HepG2 (cell line): ENCODE measurements at regions not wholly inside any gene's neighbourhood (a gene's known extent, or its start where the extent isn't known, plus 50 kb on each side); places are given as distances from the start of the nearest gene placed in this dataset.

Source experiments
- CBFB ChIP-seq: sonication (generic); formaldehyde crosslinking; IDR thresholded peaks from 2 replicates; pipeline ENCODE4 v1.4.0; 2020; ENCODE audit warnings: missing genetic modification reagents
- CEBPB ChIP-seq: IDR thresholded peaks from 2 replicates; pipeline ENCODE4 v1.6.1; 2011; ENCODE audit warnings: low read depth, low read length, improper control_type of control experiment, borderline replicate concordance
- CEBPG ChIP-seq: IDR thresholded peaks from 2 replicates; pipeline ENCODE4 v1.6.1; 2016
- FLYWCH1 ChIP-seq: sonication (generic); formaldehyde crosslinking; IDR thresholded peaks from 2 replicates; pipeline ENCODE4 v1.8.1; 2023; ENCODE audit warnings: mild to moderate bottlenecking, missing genetic modification reagents
- GATAD1 ChIP-seq: IDR thresholded peaks from 2 replicates; pipeline ENCODE4 v1.6.1; 2016; ENCODE audit warnings: missing genetic modification reagents, missing compliant biosample characterization
- IRF9 ChIP-seq: sonication (generic); formaldehyde crosslinking; IDR thresholded peaks from 2 replicates; pipeline ENCODE4 v1.8.0; 2022; ENCODE audit warnings: missing genetic modification reagents, mild to moderate bottlenecking, borderline replicate concordance
- KDM6A ChIP-seq: IDR thresholded peaks from 2 replicates; pipeline ENCODE4 v1.6.1; 2016; ENCODE audit warnings: low read depth
- NFE2 ChIP-seq: sonication (generic); formaldehyde crosslinking; IDR thresholded peaks from 2 replicates; pipeline ENCODE4 v1.4.0; 2020; ENCODE audit warnings: missing genetic modification reagents
- PPARG ChIP-seq: conservative IDR thresholded peaks from 2 replicates; pipeline ENCODE4 v1.6.1; 2016; ENCODE audit warnings: missing biosample characterization, missing genetic modification reagents
- SIX1 ChIP-seq: sonication (generic); formaldehyde crosslinking; IDR thresholded peaks from 2 replicates; pipeline ENCODE4 v1.4.0; 2020; ENCODE audit warnings: missing genetic modification reagents, borderline replicate concordance
- SOX13 ChIP-seq, 3 experiments: fragments of 450-650 bp in 1 of 3; sonication (generic) in 1 of 3; formaldehyde crosslinking in 1 of 3; IDR thresholded peaks in 2 of 3; conservative IDR thresholded peaks in 1 of 3; 2 replicates each; pipeline versions ENCODE4 v1.5.0 to v1.6.1; 2016 to 2020; ENCODE audit warnings: antibody characterized with exemption in 1 of 3, mild to moderate bottlenecking in 1 of 3, missing compliant biosample characterization in 1 of 3, missing genetic modification reagents in 1 of 3, moderate library complexity in 1 of 3
- SP4 ChIP-seq: sonication (generic); formaldehyde crosslinking; IDR thresholded peaks from 2 replicates; pipeline ENCODE4 v1.8.1; 2023; ENCODE audit warnings: mild to moderate bottlenecking, missing genetic modification reagents
- STAT5B ChIP-seq: sonication (generic); formaldehyde crosslinking; IDR thresholded peaks from 2 replicates; pipeline ENCODE4 v1.4.0; 2020; ENCODE audit warnings: missing genetic modification reagents
- ZBTB40 ChIP-seq, 2 experiments: fragments of 450-650 bp in 1 of 2; sonication (generic) in 1 of 2; formaldehyde crosslinking in 1 of 2; IDR thresholded peaks; 2 replicates each; pipeline versions ENCODE4 v1.6.1 to v1.8.0; 2016 to 2022; ENCODE audit warnings: antibody characterized with exemption in 1 of 2, mild to moderate bottlenecking in 1 of 2, missing genetic modification reagents in 1 of 2
- ZNF775 ChIP-seq: sonication (generic); formaldehyde crosslinking; IDR thresholded peaks from 2 replicates; pipeline ENCODE4 v1.4.0; 2020; ENCODE audit warnings: missing genetic modification reagents, mild to moderate bottlenecking, moderate library complexity, borderline replicate concordance
- ZNF788 ChIP-seq: sonication (generic); formaldehyde crosslinking; IDR thresholded peaks from 2 replicates; pipeline ENCODE4 v1.5.0; 2020; ENCODE audit warnings: mild to moderate bottlenecking, missing genetic modification reagents, borderline replicate concordance
- ZNF800 ChIP-seq: sonication (generic); formaldehyde crosslinking; IDR thresholded peaks from 2 replicates; pipeline ENCODE4 v1.4.0; 2020; ENCODE audit warnings: missing genetic modification reagents
- ZNF891 ChIP-seq: sonication (generic); formaldehyde crosslinking; IDR thresholded peaks from 2 replicates; pipeline ENCODE4 v1.5.0; 2020; ENCODE audit warnings: mild to moderate bottlenecking, missing genetic modification reagents

GRCh38 chr5:38148021-38148625 lies 110.2 kb upstream of the EGFLAM start (continued):
- TF ChIP-seq GATAD1 (CRISPR knock-in tag) (peak; percentile 52; the same call in 1 of the 2 replicates), STAT5B (no peak), FLYWCH1 (no peak), CEBPG (CRISPR knock-in tag) (peak; percentile 55), ZNF800 (peak; percentile 64; the same call in 1 of the 2 replicates), CBFB (CRISPR knock-in tag) (no peak), ZBTB40 (IDR thresholded peaks at IDR 0.05) (no peak), ZBTB40 (CRISPR knock-in tag; IDR thresholded peaks at IDR 0.05) (no peak), ZNF891 (no peak), ZNF775 (CRISPR knock-in tag) (no peak), IRF9 (CRISPR knock-in tag) (no peak), SP4 (CRISPR knock-in tag) (peak; percentile 26; the same call in 1 of the 2 replicates), CEBPB (peak; percentile 15; the same call in 1 of the 2 replicates), SIX1 (CRISPR knock-in tag) (peak; percentile 8; the same call in 1 of the 2 replicates), NFE2 (CRISPR knock-in tag) (no peak), PPARG (CRISPR knock-in tag) (peak; percentile 76), KDM6A (CRISPR knock-in tag) (peak; percentile 86), SOX13 (IDR thresholded peaks at IDR 0.05) (peak; percentile 29; the same call in 1 of the 2 replicates), SOX13 (CRISPR knock-in tag; conservative IDR thresholded peaks at IDR 0.05 in 1 of 2, IDR thresholded peaks at IDR 0.05 in 1 of 2) (peak in 1 of 2 experiments; percentile 86; a peak in 2 of 4 replicates), ZNF788 (CRISPR knock-in tag) (peak; percentile 55; the same call in 1 of the 2 replicates)
